SK-N-MC (cell line): ENCODE measurements at regions not wholly inside any gene's neighbourhood (a gene's known extent, or its start where the extent isn't known, plus 50 kb on each side); places are given as distances from the start of the nearest gene placed in this dataset.

ENCODE experiments used
- EZH2 ChIP-seq: fragments of 200-600 bp; sonication (generic); IDR thresholded peaks from one replicate; pipeline ENCODE4 v1.6.1; 2017; ENCODE audit warnings: antibody characterized with exemption
- FOXP2 ChIP-seq: optimal IDR thresholded peaks from 2 replicates; pipeline ENCODE3; 2011; ENCODE audit warnings: mild to moderate bottlenecking, moderate library complexity; ENCODE audit not compliant: insufficient read depth; ENCODE audit errors: extremely low read length, control extremely low read depth
- POLR2AphosphoS5 ChIP-seq: IDR thresholded peaks from 2 replicates; pipeline ENCODE4 v1.6.1; 2012; ENCODE audit warnings: mild to moderate bottlenecking, low read depth, low read length, borderline replicate concordance

- TF ChIP-seq EZH2 (no peak), POLR2AphosphoS5 (no peak), FOXP2 (no peak)
Observed at GRCh38 chr5:18050345-18050744, 416.1 kb downstream of the TAF11L14 start.
